GM12892 (cell line): ENCODE measurements at regions not wholly inside any gene's neighbourhood (a gene's known extent, or its start where the extent isn't known, plus 50 kb on each side); places are given as distances from the start of the nearest gene placed in this dataset.

ENCODE experiments used
- POLR2AphosphoS5 ChIP-seq: IDR thresholded peaks from 2 replicates; pipeline ENCODE4 v1.6.1; 2011; ENCODE audit warnings: low read depth, low read length, control low read depth
- TAF1 ChIP-seq: IDR thresholded peaks from 2 replicates; pipeline ENCODE4 v1.6.1; 2011; ENCODE audit warnings: low read depth, mild to moderate bottlenecking, control low read depth, low read length, borderline replicate concordance

- TF ChIP-seq POLR2AphosphoS5 (no peak), TAF1 (no peak)
These were observed 140.4 kb upstream of the SLC24A3 start for GRCh38 chr20:19071902-19072498.
